Liver (tissue), 8 donors: ENCODE measurements at regions not wholly inside any gene's neighbourhood (a gene's known extent, or its start where the extent isn't known, plus 50 kb on each side); places are given as distances from the start of the nearest gene placed in this dataset.

Source experiments
- DNase-seq: peaks from one replicate; pipeline ENCODE4 v3.0.0-alpha.2; 2017; ENCODE audit warnings: low spot score
- H3K27ac ChIP-seq, 2 donors: one replicate each; pipeline ENCODE4 v1.7.0; 2013; ENCODE audit warnings: inconsistent platforms in 2 of 2, low read length in 2 of 2, control low read depth in 1 of 2, low read depth in 1 of 2, mild to moderate bottlenecking in 1 of 2
- H3K27me3 ChIP-seq, 4 donors: one replicate each; pipeline versions ENCODE4 v1.6.1 to v1.7.0; 2013; ENCODE audit warnings: low read length in 3 of 4, inconsistent platforms in 1 of 4, mild to moderate bottlenecking in 1 of 4, moderate library complexity in 1 of 4; ENCODE audit not compliant: control insufficient read depth in 4 of 4, insufficient read depth in 4 of 4
- H3K36me3 ChIP-seq, 4 donors: one replicate each; pipeline versions ENCODE4 v1.6.1 to v1.7.0; 2013; ENCODE audit warnings: low read length in 3 of 4, mild to moderate bottlenecking in 3 of 4, low read depth in 1 of 4, moderate library complexity in 1 of 4; ENCODE audit not compliant: control insufficient read depth in 4 of 4, insufficient read depth in 3 of 4
- H3K4me1 ChIP-seq, 4 donors: one replicate each; pipeline versions ENCODE4 v1.6.1 to v1.7.0; 2013; ENCODE audit warnings: low read length in 3 of 4, mild to moderate bottlenecking in 3 of 4, moderate library complexity in 1 of 4; ENCODE audit not compliant: control insufficient read depth in 4 of 4, insufficient read depth in 4 of 4
- H3K4me3 ChIP-seq, 3 donors: one replicate each; pipeline versions ENCODE4 v1.6.1 to v1.7.0; 2013; ENCODE audit warnings: low read length in 3 of 3, control low read depth in 1 of 3, low read depth in 1 of 3, mild to moderate bottlenecking in 1 of 3
- H3K9ac ChIP-seq, 2 donors: one replicate each; pipeline ENCODE4 v1.7.0; 2013; ENCODE audit warnings: low read length in 2 of 2, mild to moderate bottlenecking in 2 of 2, moderate library complexity in 2 of 2, control low read depth in 1 of 2, low read depth in 1 of 2
- H3K9me3 ChIP-seq, 4 donors: one replicate each; pipeline versions ENCODE4 v1.6.1 to v1.7.0; 2013; ENCODE audit warnings: low read length in 3 of 4; ENCODE audit not compliant: control insufficient read depth in 4 of 4
- EGR1 ChIP-seq, 2 donors: IDR thresholded peaks; 2 replicates each; pipeline ENCODE4 v1.6.1; 2016 to 2018; ENCODE audit warnings: antibody characterized with exemption in 2 of 2, low read depth in 2 of 2
- FOXA1 ChIP-seq: IDR thresholded peaks from 2 replicates; pipeline ENCODE4 v1.6.1; 2016; ENCODE audit warnings: antibody characterized with exemption
- FOXA2 ChIP-seq: IDR thresholded peaks from 2 replicates; pipeline ENCODE4 v1.6.1; 2016; ENCODE audit warnings: antibody characterized with exemption
- GABPA ChIP-seq, 2 donors: IDR thresholded peaks in 1 of 2; conservative IDR thresholded peaks in 1 of 2; 2 replicates each; pipeline ENCODE4 v1.6.1; 2016; ENCODE audit warnings: antibody characterized with exemption in 2 of 2, mild to moderate bottlenecking in 1 of 2, moderate library complexity in 1 of 2
- HNF4A ChIP-seq, 2 donors: conservative IDR thresholded peaks; 2 replicates each; pipeline ENCODE4 v1.6.1; 2016; ENCODE audit warnings: antibody characterized with exemption in 2 of 2, mild to moderate bottlenecking in 2 of 2
- HNF4G ChIP-seq: IDR thresholded peaks from 2 replicates; pipeline ENCODE4 v1.6.1; 2016; ENCODE audit warnings: antibody characterized with exemption
- JUND ChIP-seq, 2 donors: IDR thresholded peaks; 2 replicates each; pipeline ENCODE4 v1.6.1; 2016; ENCODE audit warnings: antibody characterized with exemption in 2 of 2
- NR2F2 ChIP-seq: IDR thresholded peaks from 2 replicates; pipeline ENCODE4 v1.6.1; 2016; ENCODE audit warnings: antibody characterized with exemption
- RAD21 ChIP-seq, 2 donors: IDR thresholded peaks; 2 replicates each; pipeline ENCODE4 v1.6.1; 2016; ENCODE audit warnings: antibody characterized with exemption in 2 of 2, mild to moderate bottlenecking in 2 of 2
- RXRA ChIP-seq, 2 donors: IDR thresholded peaks; 2 replicates each; pipeline ENCODE4 v1.6.1; 2017 to 2018; ENCODE audit warnings: antibody characterized with exemption in 2 of 2, mild to moderate bottlenecking in 1 of 2
- SP1 ChIP-seq: IDR thresholded peaks from 2 replicates; pipeline ENCODE4 v1.6.1; 2018; ENCODE audit warnings: antibody characterized with exemption, mild to moderate bottlenecking
- TAF1 ChIP-seq: conservative IDR thresholded peaks from 2 replicates; pipeline ENCODE4 v1.6.1; 2016; ENCODE audit warnings: antibody characterized with exemption, mild to moderate bottlenecking
- WGBS: extraction: QIAGEN DNeasy Blood & Tissue Kit; methylation state at CpG from one replicate; pipeline ENCODE4 v1.1.7; 2013; 5-methylcytosine and 5-hydroxymethylcytosine counted together
- TF ChIP-seq, protein P1 (sequence below): IDR thresholded peaks from 2 replicates; pipeline ENCODE4 v1.6.1; 2016; ENCODE audit warnings: antibody characterized with exemption
- TF ChIP-seq, protein P2 (sequence below): fragments of 150-350 bp; IDR thresholded peaks from 2 replicates; pipeline ENCODE4 v1.5.1; 2017; ENCODE audit warnings: improper control_type of control experiment, low read depth, low read length; ENCODE audit not compliant: missing input control
- TF ChIP-seq, protein P3 (sequence below): IDR thresholded peaks from 2 replicates; pipeline ENCODE4 v1.6.1; 2016; ENCODE audit warnings: antibody characterized with exemption
- TF ChIP-seq, protein P4 (sequence below): IDR thresholded peaks from 2 replicates; pipeline ENCODE4 v1.6.1; 2016; ENCODE audit warnings: antibody characterized with exemption
- TF ChIP-seq, protein P5 (sequence below): IDR thresholded peaks from 2 replicates; pipeline ENCODE4 v1.6.1; 2016; ENCODE audit warnings: antibody characterized with exemption, mild to moderate bottlenecking
- donor health status: healthy.
- donor health status: healthy.
- donor health status: healthy.
- donor health status: healthy.
- donor health status: healthy.

DNA sequence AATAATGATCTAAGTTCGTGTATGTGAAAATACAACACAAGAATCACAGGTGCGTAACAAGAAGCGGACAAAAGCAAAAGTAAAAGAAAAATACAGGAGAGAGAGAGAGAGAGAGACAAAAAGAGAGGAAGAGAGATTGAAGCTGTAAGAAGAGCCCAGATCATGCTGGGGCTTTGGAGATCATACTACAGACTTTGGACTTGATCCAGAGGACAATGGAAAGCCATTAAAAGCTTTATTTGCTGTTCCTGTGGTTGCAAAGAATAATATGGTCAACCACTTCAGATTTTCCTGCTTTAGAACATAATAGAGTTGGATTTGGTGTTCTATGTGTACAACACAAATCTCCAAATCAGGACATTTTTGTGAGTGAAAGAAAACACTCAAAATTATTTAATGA lies 561.4 kb downstream of the CAAP1 start:
- H3K4me3 ChIP-seq: no peak overlapping the region
- H3K27ac ChIP-seq: no peak overlapping the region
- no peak for TF ChIP-seq FOXA1
- no peaks in the 10 kb centered on the region for H3K36me3 ChIP-seq
- H3K9ac ChIP-seq: no peak overlapping the region
- H3K9me3 ChIP-seq: no peaks in the 10 kb centered on the region
- DNase-seq: no peak
- H3K4me1 ChIP-seq: no peaks in the 10 kb centered on the region
- 93% methylated on average over 3 of the region's 3 CpGs for WGBS
- no peaks in the 10 kb centered on the region for H3K27me3 ChIP-seq

DNA sequence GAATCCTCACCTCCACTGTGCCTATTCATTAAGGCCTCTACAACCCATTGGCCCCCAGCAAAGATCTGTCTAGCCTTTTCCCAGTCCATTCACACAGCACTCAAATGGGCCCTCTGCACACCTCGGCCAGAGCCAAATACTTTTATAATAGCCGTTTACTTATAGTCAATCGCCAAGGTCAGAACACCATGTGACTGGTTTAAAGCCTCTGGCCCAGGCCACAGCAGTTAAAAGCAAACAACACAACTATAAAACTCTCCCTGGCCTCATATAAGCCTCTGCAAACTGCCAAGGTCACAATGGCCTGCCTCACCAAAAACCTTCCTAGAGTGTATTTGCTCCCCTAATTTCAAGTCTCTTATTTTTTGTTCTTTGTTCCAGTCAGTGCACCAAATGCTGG lies 562.6 kb downstream of the CAAP1 start:
- Histone ChIP-seq H3K27me3 (no peaks in the 10 kb centered on the region), H3K4me1 (no peaks in the 10 kb centered on the region), H3K9me3 (no peaks in the 10 kb centered on the region), H3K27ac (no peak overlapping the region), H3K4me3 (no peak overlapping the region), H3K9ac (no peak overlapping the region), H3K36me3 (no peaks in the 10 kb centered on the region)
- TF ChIP-seq FOXA1 (no peak), FOXA2 (no peak), NR2F2 (no peak), TAF1 (no peak), SP1 (no peak), RXRA (IDR thresholded peaks at IDR 0.05) (no peak), JUND (IDR thresholded peaks at IDR 0.05) (no peak), HNF4G (no peak), HNF4A (conservative IDR thresholded peaks at IDR 0.05) (no peak), EGR1 (IDR thresholded peaks at IDR 0.05; ENCODE audit: low read depth in 2 of 2) (no peak)
- TF ChIP-seq, protein P1, sequence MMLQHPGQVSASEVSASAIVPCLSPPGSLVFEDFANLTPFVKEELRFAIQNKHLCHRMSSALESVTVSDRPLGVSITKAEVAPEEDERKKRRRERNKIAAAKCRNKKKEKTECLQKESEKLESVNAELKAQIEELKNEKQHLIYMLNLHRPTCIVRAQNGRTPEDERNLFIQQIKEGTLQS: no peak
- TF ChIP-seq, protein P2, sequence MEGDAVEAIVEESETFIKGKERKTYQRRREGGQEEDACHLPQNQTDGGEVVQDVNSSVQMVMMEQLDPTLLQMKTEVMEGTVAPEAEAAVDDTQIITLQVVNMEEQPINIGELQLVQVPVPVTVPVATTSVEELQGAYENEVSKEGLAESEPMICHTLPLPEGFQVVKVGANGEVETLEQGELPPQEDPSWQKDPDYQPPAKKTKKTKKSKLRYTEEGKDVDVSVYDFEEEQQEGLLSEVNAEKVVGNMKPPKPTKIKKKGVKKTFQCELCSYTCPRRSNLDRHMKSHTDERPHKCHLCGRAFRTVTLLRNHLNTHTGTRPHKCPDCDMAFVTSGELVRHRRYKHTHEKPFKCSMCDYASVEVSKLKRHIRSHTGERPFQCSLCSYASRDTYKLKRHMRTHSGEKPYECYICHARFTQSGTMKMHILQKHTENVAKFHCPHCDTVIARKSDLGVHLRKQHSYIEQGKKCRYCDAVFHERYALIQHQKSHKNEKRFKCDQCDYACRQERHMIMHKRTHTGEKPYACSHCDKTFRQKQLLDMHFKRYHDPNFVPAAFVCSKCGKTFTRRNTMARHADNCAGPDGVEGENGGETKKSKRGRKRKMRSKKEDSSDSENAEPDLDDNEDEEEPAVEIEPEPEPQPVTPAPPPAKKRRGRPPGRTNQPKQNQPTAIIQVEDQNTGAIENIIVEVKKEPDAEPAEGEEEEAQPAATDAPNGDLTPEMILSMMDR: no peak
- TF ChIP-seq, protein P3, sequence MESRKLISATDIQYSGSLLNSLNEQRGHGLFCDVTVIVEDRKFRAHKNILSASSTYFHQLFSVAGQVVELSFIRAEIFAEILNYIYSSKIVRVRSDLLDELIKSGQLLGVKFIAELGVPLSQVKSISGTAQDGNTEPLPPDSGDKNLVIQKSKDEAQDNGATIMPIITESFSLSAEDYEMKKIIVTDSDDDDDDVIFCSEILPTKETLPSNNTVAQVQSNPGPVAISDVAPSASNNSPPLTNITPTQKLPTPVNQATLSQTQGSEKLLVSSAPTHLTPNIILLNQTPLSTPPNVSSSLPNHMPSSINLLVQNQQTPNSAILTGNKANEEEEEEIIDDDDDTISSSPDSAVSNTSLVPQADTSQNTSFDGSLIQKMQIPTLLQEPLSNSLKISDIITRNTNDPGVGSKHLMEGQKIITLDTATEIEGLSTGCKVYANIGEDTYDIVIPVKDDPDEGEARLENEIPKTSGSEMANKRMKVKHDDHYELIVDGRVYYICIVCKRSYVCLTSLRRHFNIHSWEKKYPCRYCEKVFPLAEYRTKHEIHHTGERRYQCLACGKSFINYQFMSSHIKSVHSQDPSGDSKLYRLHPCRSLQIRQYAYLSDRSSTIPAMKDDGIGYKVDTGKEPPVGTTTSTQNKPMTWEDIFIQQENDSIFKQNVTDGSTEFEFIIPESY: no peak
- TF ChIP-seq, protein P4, sequence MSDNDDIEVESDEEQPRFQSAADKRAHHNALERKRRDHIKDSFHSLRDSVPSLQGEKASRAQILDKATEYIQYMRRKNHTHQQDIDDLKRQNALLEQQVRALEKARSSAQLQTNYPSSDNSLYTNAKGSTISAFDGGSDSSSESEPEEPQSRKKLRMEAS: no peak
- 54% methylated on average over 3 of the region's 3 CpGs for WGBS
- DNase-seq: no peak

DNA sequence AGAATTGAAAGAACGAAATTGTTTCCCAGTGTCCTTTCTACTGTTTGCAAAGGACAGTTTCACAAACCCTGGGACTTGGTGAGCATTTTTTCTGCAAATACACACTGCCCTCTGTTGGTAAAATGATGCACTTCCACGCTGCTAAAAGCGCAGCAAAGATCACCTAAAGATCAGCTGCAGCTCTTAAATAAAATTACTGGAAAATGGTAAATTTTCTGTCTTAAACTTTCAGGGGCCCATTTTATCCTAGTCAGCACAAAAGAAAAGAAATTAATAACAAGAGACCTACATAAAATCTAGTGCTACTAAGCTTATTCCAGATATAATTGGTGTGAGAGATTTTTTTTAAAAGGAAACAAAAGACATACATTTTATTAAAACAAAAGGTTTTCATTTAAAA lies 566.0 kb downstream of the CAAP1 start:
- Histone ChIP-seq H3K27ac (no peak overlapping the region), H3K4me3 (no peak overlapping the region), H3K9ac (no peak overlapping the region), H3K9me3 (no peaks in the 10 kb centered on the region), H3K36me3 (no peaks in the 10 kb centered on the region), H3K4me1 (no peaks in the 10 kb centered on the region), H3K27me3 (no peaks in the 10 kb centered on the region)
- 2% methylated on average over 3 of the region's 3 CpGs for WGBS
- no peak for DNase-seq
- TF ChIP-seq, protein P5, sequence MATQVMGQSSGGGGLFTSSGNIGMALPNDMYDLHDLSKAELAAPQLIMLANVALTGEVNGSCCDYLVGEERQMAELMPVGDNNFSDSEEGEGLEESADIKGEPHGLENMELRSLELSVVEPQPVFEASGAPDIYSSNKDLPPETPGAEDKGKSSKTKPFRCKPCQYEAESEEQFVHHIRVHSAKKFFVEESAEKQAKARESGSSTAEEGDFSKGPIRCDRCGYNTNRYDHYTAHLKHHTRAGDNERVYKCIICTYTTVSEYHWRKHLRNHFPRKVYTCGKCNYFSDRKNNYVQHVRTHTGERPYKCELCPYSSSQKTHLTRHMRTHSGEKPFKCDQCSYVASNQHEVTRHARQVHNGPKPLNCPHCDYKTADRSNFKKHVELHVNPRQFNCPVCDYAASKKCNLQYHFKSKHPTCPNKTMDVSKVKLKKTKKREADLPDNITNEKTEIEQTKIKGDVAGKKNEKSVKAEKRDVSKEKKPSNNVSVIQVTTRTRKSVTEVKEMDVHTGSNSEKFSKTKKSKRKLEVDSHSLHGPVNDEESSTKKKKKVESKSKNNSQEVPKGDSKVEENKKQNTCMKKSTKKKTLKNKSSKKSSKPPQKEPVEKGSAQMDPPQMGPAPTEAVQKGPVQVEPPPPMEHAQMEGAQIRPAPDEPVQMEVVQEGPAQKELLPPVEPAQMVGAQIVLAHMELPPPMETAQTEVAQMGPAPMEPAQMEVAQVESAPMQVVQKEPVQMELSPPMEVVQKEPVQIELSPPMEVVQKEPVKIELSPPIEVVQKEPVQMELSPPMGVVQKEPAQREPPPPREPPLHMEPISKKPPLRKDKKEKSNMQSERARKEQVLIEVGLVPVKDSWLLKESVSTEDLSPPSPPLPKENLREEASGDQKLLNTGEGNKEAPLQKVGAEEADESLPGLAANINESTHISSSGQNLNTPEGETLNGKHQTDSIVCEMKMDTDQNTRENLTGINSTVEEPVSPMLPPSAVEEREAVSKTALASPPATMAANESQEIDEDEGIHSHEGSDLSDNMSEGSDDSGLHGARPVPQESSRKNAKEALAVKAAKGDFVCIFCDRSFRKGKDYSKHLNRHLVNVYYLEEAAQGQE: peak; percentile 37
- TF ChIP-seq EGR1 (IDR thresholded peaks at IDR 0.05; ENCODE audit: low read depth in 2 of 2): no peak
- TF ChIP-seq JUND (IDR thresholded peaks at IDR 0.05): no peak
- TF ChIP-seq RAD21 (IDR thresholded peaks at IDR 0.05): peak; percentile 84
- no peak for TF ChIP-seq GABPA (IDR thresholded peaks at IDR 0.05 in 1 of 2, conservative IDR thresholded peaks at IDR 0.05 in 1 of 2)
- no peak for TF ChIP-seq NR2F2
- TF ChIP-seq, protein P2: peak; percentile 88
